ENCODE measurements at regions not wholly inside any gene's neighbourhood (a gene's known extent, or its start where the extent isn't known, plus 50 kb on each side); places are given as distances from the start of the nearest gene placed in this dataset.
"Not testable (repeated sequence)": the region's sequence is repeated elsewhere in the genome, so short reads cannot be mapped to it uniquely, and the experiment has no call there.

GRCh38 chr5:156170351-156170961, 156.5 kb upstream of the SGCD start:
- FAIRE-seq, result no peak
- no peak for DNase-seq (ENCODE audit: low spot score)

- FAIRE-seq, result no peak
- no peak for DNase-seq (ENCODE audit: low spot score)
Measured at GRCh38 chr5:156174225-156174624, 152.7 kb upstream of the SGCD start.

GRCh38 chr5:156178117-156178516, 148.8 kb upstream of the SGCD start:
- DNase-seq (ENCODE audit: low spot score) (no peak), FAIRE-seq (no peak)

- FAIRE-seq (no peak), DNase-seq (ENCODE audit: low spot score) (peak; percentile 29)
Measured at GRCh38 chr5:156181656-156182055, 145.3 kb upstream of the SGCD start.

- no peak for FAIRE-seq
- DNase-seq (ENCODE audit: low spot score), result no peak
Measured at GRCh38 chr5:156182174-156182967, 144.6 kb upstream of the SGCD start.

GRCh38 chr5:156186760-156187159, 140.2 kb upstream of the SGCD start:
- DNase-seq (ENCODE audit: low spot score), result no peak
- FAIRE-seq, result no peak

- FAIRE-seq (no peak), DNase-seq (ENCODE audit: low spot score) (no peak)
Measured at GRCh38 chr5:156188016-156188415, 138.9 kb upstream of the SGCD start.

- no peak for FAIRE-seq
- no peak for DNase-seq (ENCODE audit: low spot score)
Measured at GRCh38 chr5:156189628-156190027, 137.3 kb upstream of the SGCD start.

GRCh38 chr5:156191547-156191946, 135.4 kb upstream of the SGCD start:
- no peak for DNase-seq (ENCODE audit: low spot score)
- no peak for FAIRE-seq

GRCh38 chr5:156197042-156197635, 129.8 kb upstream of the SGCD start:
- DNase-seq (ENCODE audit: low spot score), result no peak
- no peak for FAIRE-seq

GRCh38 chr5:156199045-156199444, 127.9 kb upstream of the SGCD start:
- FAIRE-seq (no peak), DNase-seq (ENCODE audit: low spot score) (no peak)

GRCh38 chr5:156200938-156201787, 125.8 kb upstream of the SGCD start:
- FAIRE-seq, result no peak

GRCh38 chr5:156201788-156202403, 125.1 kb upstream of the SGCD start:
- FAIRE-seq (no peak), DNase-seq (ENCODE audit: low spot score) (peak; percentile 41)

More at GRCh38 chr5:156200938-156201787, 125.8 kb upstream of the SGCD start:
- DNase-seq (ENCODE audit: low spot score), result no peak

GRCh38 chr5:156208271-156208670, 118.7 kb upstream of the SGCD start:
- DNase-seq (ENCODE audit: low spot score) (no peak), FAIRE-seq (no peak)

- FAIRE-seq, result no peak
Measured at GRCh38 chr5:156218367-156219158, 108.4 kb upstream of the SGCD start.

GRCh38 chr5:156219483-156220005, 107.4 kb upstream of the SGCD start:
- DNase-seq (ENCODE audit: low spot score) (no peak), FAIRE-seq (no peak)

More at GRCh38 chr5:156218367-156219158, 108.4 kb upstream of the SGCD start:
- DNase-seq (ENCODE audit: low spot score), result no peak

GRCh38 chr5:156221816-156222215, 105.1 kb upstream of the SGCD start:
- DNase-seq (ENCODE audit: low spot score), result no peak
- FAIRE-seq, result no peak

- DNase-seq (ENCODE audit: low spot score), result no peak
- no peak for FAIRE-seq
Measured at GRCh38 chr5:156223547-156223946, 103.4 kb upstream of the SGCD start.

- DNase-seq (ENCODE audit: low spot score); FAIRE-seq: not testable (repeated sequence)
Measured at GRCh38 chr5:156226485-156226884, 100.5 kb upstream of the SGCD start.

- DNase-seq (ENCODE audit: low spot score) (no peak), FAIRE-seq (no peak)
Measured at GRCh38 chr5:156230887-156231286, 96.1 kb upstream of the SGCD start.
